ENCODE measurements at regions not wholly inside any gene's neighbourhood (a gene's known extent, or its start where the extent isn't known, plus 50 kb on each side); places are given as distances from the start of the nearest gene placed in this dataset.

DNA sequence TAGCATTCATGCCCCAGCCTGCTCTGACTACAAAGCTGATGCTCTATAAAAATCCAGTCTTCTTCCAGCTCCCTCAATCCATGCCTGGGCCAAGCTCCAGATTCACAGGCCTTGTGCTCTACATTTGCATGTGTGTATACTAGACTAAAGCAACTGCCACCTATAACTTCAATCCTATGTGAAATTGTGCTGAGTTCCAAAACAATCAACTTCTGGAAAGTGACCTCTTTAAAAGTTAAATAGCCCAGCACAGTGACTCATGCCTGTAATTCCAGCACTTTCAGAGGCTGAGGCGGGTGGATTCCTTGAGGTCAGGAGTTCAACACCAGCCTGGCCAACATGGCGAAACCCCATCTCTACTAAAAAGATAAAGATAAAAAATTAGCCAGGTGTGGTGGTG lies 114.3 kb upstream of the ZC3H12C start:
- no peak for DNase-seq

DNA sequence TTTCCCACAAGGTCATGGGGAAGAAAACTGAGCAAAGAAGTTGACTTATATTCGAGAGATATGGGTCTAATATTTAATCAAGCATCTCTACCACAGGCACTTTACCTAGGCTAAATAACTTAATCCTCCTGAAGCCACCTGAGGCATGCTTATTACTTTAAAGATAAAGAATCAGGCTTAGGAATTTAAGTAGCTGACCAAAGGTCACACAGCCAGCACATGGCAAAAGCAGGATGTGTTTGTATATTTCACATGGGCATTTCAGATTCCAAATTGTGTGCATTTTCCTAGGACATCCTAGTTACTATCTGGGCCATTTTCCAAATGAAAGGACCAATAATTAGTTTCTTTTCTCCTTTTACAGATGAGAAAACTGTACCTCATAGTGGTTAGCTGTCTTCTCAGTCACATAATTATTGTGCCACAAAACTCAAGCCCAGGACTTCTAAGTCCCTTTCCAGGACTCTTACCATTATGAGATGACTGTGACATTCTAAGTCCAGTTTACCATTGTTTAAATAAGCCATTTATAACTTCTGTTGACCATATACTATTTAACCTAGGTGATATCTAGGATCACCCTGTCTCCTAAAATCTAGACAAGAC lies 112.1 kb upstream of the ZC3H12C start:
- no peak for DNase-seq

DNA sequence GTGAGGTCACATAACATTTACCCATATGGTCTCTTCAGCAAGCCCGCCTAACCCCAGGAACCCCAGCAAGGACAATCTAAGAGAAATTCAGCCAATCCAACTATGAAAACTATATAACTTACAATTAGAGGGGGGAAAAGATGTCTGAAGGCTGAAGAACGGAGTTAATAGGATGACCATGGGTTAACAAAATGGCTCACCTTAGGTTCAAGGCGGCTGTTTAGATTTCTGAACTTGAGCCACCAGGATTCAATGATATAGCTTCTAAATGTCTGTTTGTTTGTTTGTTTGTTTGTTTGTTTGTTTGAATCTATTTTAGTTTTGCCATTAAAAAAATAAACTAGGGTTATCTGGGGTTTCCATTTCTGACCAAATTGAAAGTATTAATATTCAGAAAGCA lies 109.8 kb upstream of the ZC3H12C start:
- DNase-seq = no peak

DNA sequence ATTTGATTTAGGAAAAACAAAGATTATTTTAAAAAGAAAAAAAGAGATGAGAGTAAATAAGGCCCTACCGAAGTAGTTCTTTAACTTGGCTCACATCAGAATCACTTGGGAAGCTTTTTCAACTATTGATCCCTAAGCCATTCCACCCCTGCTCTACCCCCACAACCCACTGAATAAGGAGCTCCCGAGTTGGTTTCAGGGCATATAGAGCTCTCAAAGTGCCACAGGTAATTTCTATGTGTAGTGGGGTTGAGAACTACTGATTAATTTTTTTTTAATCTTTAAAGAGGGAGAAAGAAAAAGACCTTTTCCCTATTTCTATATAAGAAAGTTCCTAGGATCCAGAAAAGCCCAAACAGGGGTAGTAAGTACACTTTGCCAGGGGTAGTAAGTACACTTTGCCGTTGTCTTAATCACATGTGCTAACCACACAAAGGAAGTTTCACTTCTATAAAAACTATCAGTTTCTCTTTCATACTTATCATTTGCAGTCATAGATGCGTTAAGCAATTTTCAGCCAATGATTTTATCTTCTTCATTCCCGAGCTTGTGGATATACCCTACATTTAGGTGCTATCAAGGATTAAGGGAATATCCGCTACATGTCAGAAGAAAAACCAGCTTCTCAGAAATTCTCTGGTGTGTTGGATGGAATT lies 108.4 kb upstream of the ZC3H12C start:
- no peak for DNase-seq

DNA sequence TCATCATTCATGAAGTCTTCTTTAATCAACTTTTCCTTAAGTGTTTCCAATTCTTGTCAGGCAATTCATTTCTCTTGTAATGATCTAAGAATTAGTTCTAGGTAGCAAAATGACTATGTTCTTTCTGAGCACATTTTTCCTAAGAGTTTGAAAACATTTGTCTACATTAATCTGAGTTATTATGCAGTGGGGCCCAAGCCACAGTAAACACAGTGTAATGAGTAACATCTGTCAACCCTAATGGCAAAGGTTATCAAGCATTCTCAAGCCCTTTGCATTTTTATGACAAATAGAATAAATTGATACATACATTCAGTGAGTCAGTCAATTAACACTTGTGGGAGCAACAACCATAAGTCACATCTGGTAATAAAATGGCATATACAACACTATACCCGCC lies 106.7 kb upstream of the ZC3H12C start:
- DNase-seq = no peak

DNA sequence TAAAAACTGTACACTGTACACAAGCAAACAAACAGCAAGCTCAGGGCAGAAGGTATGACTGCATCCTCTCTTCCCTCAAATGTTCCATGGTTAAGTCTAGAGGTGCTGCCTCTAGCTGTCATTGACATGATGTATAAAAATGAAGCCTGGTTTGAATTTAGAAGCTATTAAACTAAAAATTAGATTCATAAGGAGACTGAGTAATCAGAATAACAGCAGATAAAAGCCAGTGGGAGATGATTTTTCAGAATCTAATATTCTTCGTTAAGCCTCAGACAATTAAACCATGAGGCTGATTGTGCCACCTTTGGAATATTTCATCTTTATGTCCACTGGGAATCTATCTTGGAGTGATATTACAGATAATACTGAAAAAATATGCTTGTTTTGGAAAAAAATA lies 101.4 kb upstream of the ZC3H12C start:
- DNase-seq = no peak

DNA sequence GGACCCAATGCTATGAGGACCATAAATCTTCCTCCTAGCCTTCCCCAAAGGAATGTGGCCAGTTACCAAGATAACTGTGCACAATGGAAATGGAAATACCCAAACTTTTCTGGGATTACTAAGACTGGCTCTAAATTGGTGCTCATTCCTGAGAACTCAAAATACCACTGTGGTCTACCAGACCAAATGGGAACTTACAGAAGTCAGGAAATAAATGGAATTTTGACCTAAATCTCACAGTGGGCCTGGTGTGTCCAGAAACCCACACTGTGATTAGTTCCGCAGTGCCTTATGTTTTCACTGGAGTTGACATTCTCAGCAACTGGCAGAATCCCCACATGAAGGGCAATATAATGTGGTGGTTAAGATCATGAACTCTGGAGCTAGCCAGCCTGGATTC lies 99.4 kb upstream of the ZC3H12C start:
- no peak for DNase-seq

DNA sequence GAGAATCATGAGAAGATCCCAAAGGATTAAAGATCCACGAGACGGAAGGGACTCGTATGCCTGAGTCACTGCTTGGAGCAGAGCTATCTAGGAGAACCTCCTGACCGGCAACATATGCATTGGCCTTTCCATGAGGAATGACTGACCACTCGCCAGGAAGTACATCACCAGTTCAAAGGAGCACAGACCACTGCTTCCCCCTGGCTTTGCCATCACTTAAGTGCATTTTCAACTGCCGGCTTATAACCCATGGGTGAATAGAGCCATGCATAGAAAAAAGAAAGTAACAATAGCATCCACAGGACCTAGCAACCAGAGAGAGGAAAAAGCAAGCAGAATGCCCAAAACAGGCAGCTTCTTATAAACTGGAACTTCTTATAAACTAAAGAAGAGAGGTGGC lies 98.3 kb upstream of the ZC3H12C start:
- no peak for DNase-seq

DNA sequence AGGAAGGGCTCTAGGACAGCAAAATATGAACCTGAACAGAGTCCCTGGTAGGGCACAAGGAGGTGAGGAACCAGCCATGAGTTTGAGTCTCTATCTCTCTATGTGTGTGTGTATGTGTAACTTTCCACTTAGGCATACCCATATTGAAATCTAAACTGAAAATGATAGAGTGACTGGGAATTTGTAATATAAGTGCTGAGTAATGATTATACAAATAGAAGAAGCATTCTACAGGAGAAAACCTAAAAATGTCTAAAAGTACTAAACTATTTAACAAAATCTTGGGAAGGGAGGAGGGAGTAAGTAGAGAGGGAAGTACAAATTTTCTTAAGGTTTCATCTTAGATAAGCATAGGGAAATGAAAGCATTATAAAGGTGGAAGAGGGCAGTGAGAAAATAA lies 97.1 kb upstream of the ZC3H12C start:
- DNase-seq = no peak

DNA sequence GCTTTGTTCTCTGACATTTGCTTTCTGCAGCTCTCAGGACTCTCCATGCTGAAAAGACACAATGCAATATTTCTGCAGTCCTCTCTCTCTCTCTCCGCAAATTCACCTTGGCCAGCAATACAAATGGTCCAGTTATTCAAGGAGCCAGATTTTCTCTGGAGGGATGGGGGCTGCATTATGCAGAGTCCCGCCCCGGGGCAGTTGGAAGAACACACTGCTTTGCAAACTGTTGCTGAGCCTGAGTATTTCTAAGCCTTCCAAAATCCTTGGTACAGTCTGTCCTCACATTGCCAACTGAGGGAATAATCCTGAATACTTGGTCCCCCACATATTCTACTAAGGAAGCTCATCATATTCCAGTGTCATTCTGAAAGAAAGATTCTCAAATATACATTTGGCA lies 94.3 kb upstream of the ZC3H12C start:
- DNase-seq = no peak

DNA sequence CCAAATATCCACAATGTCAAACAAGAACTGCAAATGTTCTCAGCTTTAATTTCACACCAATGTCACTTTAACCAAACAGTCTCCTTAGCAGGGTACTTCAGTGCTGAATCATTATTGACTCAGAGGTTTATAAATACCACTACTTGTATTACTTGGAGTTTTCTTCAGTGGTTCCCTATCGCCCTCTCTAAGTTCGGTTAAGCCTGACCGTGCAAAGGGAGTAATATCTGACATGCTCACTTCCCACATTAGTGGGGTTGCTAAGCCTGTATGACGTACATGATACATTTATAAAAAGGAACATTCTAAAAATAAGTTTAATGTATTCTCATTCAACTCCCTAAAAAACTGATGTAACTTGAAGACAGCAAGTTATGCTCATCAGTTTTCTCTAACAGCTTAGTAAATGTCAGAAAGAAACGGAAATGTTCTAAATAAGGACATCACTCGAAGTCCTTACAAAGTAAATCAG lies 93.1 kb upstream of the ZC3H12C start:
- DNase-seq = no peak

DNA sequence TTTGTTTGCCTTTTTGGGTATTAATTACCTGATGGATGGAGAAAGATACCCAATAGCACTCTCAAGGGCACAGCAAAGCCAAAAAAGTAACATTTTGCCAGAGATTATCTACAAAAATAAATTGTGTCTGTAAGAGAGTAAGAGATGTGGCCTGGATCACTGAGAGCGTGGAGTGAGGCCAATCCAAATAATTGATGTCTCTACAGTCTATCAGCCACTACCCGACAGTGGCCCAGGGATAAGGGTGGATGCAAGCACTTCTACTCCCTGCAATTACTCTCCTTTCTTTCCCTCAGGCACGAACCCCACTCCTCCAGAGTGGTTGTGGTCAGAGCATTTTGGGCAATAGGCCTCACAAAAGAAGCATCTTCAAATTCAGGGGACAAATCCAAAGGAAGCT lies 92.3 kb upstream of the ZC3H12C start:
- no peak for DNase-seq

DNA sequence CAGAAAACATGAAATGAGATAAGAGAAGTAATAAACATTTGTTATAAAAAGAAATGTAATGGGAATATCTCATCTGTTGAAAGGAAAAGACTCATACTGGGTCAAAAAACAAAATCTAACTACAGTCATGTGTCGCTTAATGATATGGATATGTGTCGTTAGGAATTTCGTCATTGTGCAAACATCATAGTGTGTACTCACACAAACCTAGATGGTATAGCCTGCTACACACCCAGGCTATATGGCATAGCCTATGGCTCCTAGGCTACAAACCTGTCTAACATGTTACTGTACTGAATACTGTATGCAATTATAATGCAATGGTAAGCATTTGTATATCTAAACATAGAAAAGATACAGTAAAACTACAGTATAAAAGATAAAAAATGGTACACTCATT lies 89.8 kb upstream of the ZC3H12C start:
- no peak for DNase-seq

DNA sequence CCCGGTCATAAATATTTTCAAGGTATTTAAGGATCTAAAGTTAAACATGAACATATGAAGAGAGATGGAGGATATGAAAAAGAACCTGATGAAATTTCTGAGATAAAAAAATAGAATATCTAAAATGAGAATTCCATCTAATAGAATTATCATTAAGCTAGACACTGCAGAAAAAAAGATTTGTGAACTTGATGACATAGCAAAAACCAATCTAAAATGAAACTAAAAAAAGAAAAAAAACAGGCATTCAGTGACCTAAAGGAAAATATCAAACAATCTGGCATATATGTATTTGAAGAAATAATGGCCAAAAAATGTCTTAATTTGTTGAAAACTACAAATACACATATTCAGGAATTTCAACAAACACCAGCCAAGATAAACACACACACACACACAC lies 81.6 kb upstream of the ZC3H12C start:
- DNase-seq = no peak

DNA sequence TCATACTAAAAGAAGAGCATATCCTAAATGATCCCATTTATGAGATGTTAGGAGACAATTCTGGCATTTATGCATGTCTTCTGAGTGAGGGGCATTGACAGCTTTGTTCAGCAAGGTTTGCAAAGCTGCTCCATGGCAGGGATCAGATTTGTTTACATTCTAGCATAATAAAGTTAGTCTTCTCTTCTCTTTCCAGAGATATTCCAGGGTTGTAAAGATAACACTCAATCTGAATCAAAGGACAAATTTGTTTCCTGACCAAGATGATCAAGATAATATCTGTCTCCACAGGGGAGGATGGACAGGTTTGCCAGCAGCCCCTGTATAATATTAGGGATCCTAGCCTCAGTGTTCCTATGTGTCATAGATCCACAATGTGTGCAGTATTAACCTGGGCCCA lies 77.5 kb upstream of the ZC3H12C start:
- DNase-seq = no peak

DNA sequence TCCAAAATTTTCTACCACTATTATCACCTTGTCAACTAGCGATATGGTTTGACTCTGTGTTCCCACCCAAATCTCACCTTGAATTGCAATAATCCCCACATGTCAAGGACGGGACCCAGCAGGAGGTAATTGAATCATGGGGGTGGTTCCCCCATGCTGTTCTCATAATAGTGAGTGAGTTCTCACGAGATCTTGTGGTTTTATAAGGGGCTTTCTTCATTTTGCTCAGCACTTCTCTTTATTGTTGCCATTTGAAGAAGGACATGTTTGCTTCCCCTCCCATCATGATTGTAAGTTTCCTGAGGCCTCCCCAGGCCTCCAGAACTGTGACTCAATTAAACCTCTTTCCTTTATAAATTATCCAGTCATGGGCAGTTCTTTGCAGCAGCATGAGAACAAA lies 73.5 kb upstream of the ZC3H12C start:
- DNase-seq = no peak

DNA sequence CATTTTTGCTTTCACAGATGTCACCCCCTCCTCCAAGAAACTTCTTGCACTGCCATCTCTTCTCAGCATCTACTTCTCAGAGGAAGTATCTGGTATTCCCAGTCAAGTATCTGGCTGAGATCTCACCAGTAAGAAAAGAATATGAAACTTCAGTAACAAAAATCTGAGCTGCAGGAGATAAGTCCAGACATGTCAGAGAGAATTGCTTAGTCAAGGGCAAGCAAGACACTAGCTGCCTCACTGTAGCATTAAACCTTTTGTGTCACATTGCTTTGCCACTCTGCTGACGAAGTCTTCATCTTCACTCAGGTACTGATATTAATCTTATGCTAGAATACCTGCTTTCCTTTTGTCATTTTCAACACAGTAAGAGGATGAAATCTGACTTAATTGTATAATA lies 70.6 kb upstream of the ZC3H12C start:
- no peak for DNase-seq

DNA sequence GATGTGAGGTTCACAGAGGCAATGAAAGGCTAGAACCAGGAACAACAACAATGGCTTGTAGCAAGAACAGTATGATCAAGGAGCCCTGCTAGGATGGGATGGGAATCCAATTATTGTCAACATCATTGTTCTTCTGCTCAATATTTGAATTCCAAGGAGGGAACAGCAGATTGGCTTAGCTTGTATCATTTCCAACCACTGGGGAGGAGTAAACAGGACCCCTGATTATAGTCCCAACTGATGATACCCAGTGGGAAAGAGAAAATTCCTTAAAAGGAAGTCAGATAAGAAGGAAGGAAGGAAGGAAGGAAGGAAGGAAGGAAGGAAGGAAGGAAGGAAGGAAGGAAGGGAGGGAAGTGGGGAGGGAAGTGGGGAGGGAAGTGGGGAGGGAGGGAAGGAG lies 69.5 kb upstream of the ZC3H12C start:
- no peak for DNase-seq

DNA sequence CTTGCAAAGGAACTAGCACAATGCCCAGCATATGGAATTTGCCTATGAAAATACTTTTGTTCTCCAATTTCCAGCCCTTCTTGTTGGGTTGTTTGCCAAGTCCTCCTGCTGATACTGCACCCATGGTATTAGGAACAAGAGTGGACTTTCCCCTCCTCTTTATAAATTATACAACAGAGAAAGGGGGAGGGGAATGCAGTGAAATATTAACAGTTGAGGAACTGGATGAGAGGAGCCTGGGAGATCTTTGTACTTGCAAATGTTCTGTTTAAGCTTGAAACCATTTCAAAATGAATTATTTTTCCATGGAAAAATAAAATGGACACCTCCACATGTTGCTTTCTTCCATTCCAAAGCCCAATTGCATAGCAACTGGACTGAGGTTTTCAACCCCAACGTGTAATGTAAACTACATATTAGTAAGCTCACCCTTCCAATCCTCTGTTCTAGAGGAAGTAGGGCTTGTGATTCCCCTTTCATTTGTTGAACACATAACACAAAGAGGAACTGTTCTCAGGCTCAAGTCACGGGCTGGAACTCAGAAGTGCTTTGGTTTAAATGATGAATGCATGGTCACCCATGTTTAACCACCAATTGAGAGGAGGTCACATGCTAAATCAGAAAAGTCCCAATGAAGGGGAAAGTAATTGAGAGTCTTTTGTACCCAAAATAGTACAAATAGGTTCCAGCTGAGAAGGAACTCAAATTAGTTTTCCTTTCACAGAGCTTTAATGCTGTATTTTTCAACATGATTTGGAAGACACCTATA lies 66.2 kb upstream of the ZC3H12C start:
- no peak for DNase-seq

DNA sequence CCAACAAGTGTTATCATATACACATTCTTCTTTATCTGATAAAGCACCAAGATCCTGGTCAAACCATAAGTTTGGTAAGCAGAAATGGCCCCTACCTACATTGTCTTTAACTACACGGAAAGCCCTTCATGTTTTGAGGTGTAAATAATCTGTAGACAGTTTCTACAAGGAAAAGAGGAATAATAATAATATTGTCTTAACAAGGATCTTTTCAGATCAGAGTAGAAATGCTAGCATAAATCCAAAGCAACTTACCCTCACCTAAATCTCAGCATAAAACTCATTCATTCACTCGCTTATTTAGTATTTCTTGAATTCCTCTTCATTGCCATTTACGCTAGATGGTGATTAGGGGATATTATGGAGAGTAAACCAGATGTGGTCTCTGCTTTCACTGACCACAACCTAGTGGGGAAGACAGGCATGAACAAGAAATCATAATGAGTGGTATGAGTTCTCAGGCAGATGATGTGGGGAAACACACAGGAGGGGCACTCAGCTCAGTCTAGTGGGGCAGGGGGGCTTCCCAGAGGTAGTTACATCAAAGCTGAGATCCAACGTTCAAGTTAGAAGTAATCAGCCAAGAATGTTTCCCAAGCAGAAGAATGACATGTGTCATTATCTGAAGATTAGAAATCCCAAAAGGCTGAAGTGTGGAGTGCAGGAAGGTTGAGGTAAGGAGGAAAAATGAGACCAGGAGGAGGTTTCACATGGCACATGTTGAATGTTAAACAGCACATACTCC lies 65.4 kb upstream of the ZC3H12C start:
- no peak for DNase-seq

DNA sequence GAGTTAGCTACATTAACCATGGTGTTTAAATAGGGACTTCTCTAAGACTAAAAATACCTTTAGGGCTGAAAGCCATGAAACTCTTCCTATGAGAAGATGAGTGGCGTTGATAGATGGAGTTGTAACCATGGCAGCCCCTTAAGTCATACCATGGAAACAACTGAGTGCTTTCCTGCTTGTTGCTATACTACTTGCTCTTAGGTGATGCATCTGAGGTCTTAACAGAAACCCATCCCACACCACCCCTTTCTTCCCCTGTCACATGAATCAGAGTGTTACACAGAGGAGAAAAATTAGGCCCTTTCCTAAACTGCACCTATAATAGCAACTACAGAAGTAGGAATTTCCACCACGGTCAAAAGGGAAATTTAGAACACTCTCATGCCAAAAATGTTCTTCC lies 64.3 kb upstream of the ZC3H12C start:
- DNase-seq = no peak

DNA sequence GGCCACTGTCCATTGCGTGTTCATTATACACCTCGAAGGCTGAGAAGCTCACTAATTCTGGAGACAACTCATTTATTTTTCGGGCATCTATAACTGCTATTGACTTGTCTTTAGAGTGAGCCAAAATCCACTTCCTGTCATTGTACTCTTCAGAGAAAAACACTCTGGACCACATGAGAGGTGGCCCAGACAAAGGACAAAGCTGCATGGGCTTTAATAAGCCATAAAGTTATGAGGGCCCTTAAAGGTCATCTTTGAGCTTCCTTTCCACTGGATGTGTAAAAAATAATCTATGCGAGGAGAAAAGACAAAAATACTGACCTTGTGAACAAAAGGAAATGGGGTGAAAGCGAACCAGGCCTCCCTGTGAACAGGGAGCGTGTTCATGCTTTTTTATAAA lies 63.5 kb upstream of the ZC3H12C start:
- no peak for DNase-seq

DNA sequence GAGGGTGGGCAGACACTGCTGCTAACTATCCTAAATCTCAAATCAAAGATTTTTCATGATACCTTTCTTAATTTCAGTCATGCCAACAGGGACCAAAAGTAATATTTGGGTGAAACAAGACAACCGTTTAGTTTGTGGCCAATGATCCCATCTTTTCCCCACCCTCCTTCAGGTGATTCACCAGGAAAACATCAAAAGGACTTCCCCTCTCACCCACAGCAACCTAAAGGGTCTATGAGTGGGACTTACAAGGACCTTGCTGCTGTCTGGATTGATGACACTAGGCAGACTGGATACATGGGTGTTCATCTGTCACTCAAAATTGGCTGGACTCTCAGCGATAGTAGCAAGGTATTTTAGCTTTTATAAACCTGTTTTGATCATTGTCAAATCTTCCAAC lies 62.0 kb upstream of the ZC3H12C start:
- no peak for DNase-seq

DNA sequence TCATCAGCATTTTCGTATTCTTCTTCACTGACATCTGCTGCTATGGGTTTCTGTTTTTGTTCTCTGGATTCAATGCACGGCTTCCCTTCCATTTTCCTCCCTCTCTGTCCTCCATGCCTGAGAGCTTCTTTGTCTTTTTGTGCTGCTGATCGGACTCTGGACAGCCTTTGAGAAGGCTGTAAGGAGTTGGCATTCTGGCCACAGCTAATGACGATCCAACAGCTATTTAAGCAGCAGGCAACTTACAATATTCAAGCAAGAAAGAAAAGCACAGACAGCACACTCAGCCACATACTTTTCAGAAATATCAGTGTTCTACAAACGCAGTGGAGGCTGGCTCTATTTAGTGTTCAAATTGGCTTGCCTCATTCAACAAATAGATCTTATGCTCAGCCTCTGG lies 60.9 kb upstream of the ZC3H12C start:
- DNase-seq = no peak

All from right forelimb (tissue), 1 donor.